ENCODE measurements at regions not wholly inside any gene's neighbourhood (a gene's known extent, or its start where the extent isn't known, plus 50 kb on each side); places are given as distances from the start of the nearest gene placed in this dataset.
"Not testable (repeated sequence)": the region's sequence is repeated elsewhere in the genome, so short reads cannot be mapped to it uniquely, and the experiment has no call there.

DNA sequence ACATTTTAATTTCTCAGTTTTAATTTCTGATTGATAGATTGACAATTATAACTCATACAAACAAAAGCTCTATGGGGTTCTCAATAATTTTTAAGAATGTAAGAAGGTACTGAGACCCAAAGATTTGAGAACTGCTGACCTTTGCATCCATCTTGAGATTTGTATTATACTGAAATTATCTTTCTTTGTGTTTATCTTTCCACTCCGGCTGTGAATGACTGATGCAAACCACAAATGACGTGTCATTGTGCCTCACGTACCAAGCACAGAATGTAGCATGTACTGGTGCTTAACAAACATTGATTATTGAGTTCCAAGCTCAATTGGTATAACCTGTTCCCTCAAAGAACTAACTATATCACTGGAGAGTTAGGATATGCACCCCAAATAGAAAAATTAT, 152.1 kb upstream of the SMLR1 start:
- DNase-seq = no peak

DNA sequence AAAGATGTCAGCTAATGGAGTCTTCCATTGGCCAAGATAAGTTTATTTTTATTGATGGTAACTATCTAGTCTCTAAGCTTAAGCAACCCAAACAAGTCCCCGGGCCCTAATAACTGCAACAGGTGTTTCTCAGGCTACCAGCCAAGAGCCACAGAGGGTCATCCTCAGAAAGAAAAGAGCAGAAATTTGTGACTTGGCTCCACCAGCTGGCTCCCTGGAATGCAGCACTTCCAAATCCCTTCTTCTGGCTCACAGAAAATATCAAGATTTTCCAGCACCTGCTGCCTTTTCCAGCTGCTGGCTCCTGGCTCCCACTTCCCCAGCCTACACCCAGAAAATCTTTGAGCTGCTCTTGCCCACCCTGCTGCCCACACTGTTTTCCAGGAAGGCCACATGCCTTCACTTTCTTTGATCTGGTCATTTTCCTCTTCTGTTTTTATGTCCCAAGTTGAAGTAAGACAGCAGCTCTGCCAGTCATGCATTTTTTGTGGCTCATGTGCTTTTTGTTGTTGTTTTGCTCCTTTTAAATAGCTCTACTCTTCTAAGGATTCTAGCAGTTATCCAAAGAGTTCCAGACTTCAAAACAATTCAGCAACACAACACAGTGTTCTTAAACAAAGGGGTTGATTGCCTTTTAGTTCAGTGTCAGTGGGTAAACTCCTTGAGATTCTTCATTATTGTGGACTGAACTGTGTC, 151.0 kb upstream of the SMLR1 start:
- DNase-seq = no peak

DNA sequence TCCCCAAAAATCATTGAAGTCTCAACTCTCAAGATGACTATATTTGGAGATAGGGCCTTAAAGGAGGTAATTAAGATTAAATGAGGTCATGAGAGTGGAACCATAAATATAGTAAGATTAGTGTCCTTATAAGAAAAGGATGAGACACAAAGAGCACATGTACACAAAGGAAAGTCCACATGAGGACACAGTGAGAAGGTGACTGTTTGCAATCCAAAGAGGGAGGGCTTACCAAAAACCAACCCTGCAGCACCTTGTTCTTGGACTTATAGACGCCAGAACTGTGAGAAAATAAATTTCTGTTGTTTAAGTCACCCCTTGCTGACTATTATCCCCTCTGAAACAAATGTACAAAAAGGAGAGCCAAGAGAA, 150.4 kb upstream of the SMLR1 start:
- no peak for DNase-seq

DNA sequence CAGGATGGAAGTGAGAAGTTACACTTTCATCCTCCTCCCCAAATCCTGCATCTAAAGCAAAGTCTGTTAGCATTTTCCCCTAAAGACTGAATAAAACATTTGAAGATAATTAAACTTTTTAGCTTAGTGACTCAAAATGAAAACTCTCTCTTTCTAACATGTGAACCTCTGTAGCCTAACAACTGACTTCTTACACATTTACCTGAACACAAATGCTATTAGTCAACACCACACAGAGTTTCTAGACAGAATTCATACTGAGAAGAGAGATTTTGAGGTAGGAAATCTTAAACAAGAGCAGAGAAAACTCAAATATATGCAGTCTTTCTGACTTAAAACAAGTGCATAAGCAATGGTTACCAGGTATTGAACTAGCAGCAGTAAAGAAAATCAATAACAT, 149.9 kb upstream of the SMLR1 start:
- DNase-seq = no peak

DNA sequence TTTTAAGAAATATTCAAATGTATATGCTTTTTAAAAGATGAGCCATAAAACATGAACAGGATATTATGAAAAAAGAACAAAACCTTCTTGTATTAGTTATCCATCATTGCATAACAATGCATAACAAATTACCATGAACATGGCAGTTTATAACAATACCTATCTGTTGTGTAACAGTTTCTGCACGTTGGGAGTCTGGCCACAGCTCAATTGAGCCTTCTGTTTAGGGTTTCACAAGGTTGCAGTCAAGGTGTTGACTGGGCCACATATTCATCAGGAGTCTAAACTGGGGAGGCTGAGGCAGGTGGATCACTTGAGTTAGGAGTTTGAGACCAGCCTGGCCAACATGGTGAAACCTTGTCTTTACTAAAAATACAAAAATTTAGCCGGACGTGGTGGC, 149.4 kb upstream of the SMLR1 start:
- no peak for DNase-seq

DNA sequence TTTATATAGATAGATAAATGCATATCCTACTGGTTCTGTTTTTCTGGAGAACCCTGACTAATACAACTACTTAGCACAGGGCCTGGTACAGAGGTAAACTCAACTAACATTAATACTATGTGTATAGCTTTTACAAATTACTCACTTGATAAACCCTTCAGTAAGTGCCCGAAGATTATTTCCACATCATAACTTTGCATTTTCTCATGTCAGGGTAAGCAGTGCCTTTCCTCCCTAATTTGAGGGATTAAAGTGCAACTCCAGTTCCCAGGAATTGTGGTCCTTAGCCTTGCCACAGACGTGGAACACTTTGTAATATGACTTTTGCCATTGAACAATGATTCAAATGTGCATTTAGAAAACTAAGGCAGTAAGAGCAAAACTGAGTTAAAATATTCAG, 147.5 kb upstream of the SMLR1 start:
- no peak for DNase-seq

DNA sequence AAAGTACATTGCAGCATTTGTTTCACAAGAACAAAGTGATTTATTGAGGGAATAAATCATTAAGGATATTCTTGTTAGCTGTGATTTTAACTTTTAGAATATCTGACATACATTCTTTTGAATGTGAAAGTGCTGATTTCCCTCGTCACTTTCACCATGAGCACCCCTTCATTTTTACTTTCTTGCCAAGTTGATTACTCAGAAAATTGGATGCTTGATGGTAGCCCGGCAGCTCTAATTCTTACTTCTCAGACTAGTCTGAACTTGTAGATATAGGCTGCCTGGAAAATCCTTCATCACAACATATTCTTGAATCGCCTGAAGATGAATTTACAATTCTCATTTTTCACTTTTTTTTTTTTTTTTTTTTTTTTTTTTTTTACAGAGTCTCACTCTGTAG, 147.1 kb upstream of the SMLR1 start:
- no peak for DNase-seq

DNA sequence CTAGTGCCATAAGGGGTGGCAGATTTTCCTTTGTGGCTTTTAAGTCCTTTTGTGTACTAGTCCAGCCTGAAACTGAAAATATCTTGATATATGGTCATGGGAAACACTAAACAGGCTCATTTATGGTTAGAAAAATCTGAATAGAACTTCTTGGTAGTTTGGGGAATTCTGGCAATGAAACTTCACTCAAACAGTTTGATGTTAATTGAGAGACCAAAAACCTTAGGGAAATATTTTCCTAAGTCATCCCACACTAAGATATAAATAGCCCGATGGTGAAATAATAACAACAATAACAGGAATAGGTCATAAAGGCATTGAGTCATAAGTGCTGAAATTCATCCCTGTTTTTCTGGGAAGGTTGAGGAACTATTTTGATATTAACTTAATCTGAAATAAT, 146.2 kb upstream of the SMLR1 start:
- no peak for DNase-seq

DNA sequence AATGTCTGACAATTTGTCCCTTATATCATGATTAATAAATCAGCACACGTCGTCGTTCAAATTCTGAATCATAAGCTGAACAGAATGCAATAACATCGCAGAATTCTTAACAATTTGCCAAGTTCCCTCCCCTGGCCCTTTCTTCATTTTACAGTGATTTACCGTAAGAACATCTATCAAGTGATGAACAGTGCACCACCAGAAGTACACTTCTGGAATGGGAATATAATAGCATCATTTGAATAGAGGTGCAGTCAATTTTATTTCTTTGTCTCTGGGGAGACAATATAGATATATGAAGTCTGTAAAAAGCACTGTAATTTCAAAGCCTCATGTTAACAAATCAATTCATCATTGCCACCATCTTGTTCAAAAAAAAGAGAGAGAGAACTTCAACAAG, 145.1 kb upstream of the SMLR1 start:
- DNase-seq = no peak

DNA sequence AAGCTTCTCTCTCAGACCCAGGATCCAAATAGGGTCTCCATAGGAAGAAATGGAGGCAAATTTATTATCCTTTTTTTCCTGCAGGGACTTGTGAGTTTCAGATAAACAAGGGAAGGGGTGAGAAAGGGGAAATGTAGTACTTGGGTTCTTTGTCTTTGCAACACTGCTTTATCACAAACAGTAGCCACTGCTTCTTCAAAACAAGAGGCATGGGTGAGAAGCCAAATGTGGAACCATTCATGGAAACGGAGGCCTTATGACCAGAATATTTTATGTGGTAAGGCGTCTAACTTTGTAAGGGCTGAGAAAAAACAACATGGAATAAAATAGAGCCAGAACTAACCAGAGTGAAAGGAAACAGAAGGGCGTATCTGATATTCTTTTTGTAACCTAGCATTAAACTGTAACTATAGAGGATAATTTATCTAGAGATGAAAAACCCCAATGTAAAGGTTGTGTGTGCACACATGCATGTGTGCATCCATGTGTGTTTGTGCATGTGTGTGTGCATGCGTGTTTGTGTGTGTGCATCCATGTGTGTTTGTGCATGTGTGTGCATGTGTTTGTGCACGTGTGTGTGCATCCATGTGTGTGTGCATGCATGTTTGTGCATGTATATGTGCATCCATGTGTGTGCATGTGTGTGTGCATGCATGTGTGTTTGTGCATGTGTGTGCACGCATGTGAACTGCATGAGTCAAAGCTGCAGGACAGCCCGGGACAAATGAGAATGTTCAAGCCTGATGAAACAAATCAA, 143.3 kb upstream of the SMLR1 start:
- no peak for DNase-seq

DNA sequence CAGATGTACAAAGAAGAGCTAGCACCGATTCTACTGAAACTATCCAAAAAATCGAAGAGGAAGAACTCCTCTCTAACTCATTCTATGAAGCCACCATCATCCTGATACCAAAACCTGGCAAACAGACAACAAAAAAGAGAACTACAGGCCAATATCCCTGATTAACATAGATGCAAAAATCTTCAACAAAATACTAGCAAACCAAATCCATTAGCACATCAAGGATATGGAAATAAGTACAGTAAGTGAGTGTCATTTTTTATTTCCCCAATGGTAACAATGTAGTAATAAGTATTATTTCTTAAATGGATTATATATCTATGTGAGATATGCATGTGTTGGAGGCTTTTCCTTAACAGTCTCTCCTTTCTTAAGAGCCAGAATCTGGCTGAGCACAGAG, 134.5 kb upstream of the SMLR1 start:
- DNase-seq = no peak

DNA sequence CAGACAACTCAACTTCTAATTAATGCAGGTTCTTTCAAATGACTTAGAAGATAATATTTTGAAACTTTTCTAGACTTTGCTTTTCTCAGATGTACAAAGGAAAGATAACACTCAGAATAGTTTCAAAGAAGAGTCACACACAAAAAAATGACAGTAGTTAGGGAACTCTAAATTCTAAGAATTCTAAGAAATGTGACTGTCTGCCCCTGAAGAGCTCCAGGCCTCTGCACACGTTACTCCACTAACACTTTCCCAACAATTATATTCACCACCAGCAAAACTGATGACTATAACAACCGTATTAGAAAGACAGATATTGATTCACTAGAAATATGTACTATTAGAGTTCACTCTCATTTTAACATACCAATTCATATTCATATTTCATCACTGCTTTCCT, 133.3 kb upstream of the SMLR1 start:
- DNase-seq = no peak

DNA sequence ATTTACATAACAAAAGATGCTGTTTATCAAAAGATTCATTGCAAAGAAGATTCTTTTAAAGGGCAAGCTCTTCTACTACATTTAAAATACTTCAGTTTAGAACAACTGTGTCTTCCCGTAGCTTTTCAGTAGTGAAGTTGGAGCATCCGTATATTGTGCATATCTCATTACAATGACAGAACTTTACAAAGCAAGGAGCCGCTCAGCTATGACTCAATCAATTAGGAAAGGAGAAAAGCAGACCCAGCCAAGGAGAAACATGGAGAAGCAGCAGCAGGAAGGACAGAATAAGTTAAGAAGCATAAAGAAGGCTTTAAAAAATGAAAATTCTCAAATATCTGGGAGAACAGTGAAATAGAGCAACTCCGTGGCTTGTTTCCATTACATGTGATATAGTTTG, 132.6 kb upstream of the SMLR1 start:
- DNase-seq = no peak

DNA sequence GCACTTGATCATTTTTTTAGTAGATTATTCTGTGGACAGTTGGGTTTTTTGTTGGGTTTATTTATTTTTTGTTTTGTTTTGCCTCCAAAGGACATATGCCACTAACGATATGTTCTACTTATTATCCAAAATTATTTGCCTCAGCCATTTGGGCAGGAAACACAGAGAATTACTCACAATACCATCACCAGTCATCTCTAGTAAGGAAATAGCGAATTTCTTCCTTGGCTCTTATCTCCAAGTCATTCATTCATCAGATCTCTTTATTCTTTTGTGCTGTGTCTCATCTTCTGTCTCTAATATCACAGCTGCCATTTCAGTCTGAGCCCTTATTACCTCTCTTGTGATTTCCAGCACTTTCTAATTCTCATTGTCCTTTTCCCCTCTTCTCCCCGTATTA, 130.4 kb upstream of the SMLR1 start:
- no peak for DNase-seq

DNA sequence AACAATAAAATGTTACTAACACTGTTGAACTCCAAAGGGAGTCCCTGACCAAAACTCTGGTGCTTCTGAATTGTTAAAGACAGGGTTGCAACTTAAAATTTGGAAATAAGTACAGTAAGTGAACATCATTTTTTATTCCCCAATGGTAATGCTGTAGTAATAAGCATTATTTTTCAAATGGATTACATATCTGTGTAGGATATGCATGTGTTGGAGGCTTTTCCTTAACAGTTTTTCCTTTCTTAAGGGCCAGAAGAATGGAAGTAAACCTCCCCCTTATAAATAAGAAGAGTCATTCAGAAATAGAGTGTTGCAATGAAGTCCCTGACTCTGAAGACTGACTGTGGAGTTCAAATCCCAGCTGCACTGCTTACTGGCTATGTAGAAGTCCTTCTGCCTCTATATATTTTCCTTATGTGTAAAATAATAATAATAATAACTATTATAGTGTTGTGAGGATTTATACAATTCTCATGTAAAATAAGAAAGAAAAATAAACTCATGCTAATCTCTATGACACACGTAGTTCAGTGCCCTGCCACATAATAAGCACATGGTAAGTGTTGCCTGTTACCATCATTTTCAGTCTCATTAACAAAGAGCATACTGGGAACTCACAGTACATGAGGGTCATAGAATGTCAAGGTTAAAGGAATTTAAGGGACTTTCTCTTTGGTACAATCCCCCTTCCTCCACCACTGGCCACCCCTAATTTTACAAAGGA, 129.8 kb upstream of the SMLR1 start:
- DNase-seq = no peak

DNA sequence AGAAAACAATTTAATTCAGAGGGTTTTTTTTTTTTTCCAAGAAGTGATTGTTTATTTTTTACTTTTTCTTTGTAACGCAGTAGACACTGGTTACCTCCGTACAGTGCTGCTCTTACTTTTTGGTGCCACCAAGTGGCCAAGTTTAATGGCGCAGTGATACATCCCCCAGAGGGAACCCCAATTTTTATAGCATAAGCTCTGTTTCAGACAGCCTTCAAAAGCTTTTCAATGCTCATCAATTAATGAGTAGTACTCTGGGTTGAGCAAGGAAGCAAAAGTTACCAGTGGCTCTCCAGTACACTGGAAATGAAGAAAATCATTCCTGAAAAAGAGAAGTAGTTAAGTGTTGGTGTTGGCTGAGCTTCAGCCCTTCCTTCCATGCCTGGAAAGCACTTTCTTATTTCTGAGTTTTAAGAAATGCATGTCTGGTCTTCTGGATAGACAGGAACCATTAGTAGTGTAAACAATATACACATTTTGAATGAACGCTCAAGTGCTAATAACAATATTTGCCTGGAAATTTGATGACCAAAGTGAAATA, 129.1 kb upstream of the SMLR1 start:
- DNase-seq = peak; percentile 34

DNA sequence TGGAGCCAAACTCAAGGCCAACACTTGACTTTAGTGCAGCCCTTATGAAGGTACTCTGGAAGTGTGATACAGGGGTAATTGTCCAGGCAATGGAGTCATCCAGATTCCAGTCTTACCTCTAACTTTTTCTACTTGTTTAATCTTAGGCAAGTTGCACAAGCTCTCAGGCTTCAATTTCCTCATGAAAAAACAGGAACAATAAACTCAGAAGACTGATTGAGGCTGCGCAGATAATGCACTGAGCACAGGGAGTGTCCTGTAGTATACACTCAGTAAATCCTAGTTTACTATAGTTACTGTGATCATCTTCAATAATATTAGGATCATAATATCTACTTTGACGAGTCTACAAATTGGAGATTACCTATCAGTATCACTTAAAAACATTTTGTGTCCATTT, 127.5 kb upstream of the SMLR1 start:
- no peak for DNase-seq

DNA sequence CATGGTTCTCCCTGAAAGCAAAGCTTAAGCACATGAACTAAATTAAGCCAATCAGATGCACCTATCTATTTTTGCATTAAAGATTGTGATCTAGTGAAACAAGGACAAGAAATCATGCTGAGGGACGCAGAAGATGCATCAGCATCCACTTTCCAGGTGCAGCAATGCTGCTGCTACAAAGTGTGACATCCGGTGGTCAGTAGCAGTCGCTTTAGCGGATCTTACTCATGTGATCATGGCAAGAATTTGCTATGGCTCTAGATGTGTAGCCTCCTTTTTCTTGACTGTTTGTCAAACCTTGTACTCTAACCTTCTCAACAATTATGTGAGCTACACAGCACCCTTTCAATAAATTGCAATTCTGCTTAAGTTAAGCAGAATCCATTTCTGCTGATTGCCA, 126.8 kb upstream of the SMLR1 start:
- DNase-seq = no peak

DNA sequence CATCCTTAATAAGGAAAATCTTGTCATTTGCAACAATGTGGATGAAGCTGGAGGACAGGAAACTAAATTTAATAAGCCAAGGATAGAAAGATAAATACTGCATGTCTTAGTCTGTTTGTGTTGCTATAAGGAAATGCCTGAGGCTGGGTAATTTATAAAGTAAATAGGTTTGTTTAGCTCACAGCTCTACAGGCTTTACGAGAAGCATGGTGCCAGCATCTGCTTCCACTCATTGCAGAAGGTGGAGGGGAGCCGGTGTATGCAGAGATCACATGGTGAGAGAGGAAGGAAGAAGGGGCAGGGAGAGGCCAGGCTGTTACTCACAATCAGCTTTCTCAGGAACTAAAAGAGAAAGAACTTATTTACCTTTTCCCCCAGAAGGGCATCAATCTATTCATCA, 118.9 kb upstream of the SMLR1 start:
- no peak for DNase-seq

DNA sequence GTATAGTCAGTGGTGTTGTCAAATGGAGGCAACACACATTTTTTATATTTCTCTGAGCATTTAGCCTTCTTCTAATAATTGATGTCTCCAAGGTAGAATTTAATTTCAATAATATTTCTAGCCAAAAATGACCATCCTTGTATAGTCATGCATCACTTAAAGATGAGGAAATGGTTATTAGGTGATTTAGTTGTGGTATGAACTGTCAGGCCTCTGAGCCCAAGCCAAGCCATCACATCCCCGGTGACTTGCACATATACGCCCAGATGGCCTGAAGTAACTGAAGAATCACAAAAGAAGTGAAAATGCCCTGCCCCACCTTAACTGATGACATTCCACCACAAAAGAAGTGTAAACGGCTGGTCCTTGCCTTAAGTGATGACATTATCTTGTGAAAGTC, 115.6 kb upstream of the SMLR1 start:
- DNase-seq = not testable (repeated sequence)

DNA sequence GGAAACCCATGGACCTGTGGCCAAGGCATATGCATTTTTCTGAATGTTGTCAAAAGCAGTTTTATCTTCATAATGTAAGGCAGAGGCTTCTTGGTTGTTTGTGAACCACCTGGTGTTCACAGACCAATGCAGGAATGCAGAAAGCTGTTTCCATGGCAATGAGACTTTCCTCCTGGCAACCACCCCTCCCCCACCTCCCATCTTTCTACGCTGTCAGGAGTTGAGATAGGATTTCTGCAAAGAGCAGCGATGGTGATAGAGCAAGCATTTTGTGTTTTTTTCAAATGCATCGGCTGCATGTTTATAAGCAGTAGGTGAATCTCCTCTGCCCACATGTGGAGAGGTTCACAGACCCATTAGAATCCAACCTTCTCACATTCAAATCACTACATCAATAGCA, 114.1 kb upstream of the SMLR1 start:
- no peak for DNase-seq

DNA sequence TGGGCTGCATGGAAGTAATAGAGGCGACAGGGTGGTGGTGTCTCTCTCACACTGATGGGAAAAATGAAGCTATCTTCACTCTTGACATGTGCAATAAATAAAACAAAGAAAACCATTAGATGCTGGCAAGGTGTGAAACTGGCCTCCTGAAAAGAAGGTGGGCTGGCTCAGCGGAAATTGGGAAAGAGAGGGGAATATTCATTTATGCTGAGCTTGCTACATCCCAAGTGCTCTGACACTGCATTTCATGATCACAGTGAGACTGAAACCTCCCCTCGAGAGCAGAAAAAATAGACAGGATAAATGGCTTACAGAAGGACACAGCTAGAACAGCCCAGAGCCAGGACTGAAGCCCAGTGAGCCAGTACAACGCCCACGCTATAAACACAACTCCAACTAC, 112.1 kb upstream of the SMLR1 start:
- no peak for DNase-seq

DNA sequence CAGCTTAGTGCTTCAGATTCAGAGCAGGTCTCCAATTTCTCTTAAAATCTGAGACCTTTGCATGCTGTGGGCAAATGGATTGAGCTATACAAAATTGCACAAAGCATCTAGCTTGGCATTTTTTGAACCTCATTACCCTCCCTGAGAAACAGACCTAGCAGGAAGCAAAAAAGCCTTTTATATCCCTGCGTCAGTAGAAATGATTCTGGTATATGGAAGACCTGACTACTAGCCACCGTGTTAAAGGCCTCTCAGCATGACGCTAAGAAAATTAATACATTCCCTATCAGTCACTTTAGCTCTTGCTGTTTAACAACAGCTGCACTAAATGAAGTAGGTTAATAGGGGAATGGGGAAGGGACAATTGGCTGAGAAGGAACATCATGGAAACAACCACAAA, 110.7 kb upstream of the SMLR1 start:
- DNase-seq = no peak

DNA sequence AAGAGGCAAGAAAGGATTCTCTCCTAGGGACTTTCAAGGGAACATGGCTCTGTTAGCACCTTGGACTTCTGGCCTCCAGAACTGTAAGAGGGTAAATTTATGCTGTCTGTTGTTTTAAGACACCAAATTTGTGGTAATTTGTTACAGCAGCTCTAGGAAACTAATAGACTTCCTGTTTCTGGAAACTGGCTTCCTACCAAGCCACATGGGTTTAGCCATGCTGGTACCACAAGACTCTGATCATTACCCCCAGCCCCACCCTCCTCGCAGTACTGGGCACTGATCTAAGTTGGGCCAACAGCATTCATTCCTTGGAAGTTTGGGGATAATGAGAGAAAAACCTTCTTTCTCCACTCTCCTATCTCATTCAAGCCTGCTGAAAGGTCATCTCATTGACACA, 109.5 kb upstream of the SMLR1 start:
- DNase-seq = no peak

Data from T1000 (cell line).